ENCODE measurements at regions not wholly inside any gene's neighbourhood (a gene's known extent, or its start where the extent isn't known, plus 50 kb on each side); places are given as distances from the start of the nearest gene placed in this dataset.

DNA sequence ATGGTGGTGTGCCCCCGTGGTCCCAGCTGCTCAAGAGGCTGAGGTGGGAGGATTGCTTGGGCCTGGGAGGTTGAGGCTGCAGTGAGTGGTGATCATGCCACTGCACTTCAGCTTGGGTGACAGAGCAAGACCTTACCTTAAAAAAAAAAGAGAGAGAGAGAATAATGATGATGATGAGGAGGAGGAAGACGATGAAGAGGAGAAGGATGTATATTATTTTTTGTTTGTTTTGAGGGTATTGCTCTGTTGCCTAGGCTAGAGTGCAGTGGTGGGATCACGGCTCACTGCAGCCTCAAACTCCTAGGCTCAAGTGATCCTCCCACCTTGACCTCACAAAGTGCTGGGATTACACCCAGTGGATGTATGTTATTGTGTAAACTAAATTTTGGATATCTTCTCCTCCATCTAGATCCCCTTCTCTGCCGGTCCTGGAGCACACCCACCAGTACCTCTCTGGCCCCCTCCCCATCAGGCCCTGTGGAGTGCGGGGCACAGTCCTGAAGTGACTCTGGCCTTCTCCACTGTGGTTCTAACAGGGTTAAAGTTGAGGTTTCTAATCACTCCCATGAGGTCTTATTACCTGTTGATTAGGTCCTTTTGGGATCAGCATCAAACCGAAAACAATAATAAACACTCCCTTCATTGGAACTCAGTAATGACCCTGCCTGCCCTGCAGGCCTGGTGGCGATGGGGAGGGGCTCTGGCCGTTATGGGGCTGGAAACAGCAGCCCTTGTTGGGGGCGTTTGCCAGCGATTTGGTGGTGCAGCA, 60.5 kb upstream of the ZFHX3 start:
- no peak for TF ChIP-seq CTCF (IDR thresholded peaks at IDR 0.05; ENCODE audit: control extremely low read depth, extremely low read depth)
- H3K9me3 ChIP-seq (ENCODE audit: control insufficient read depth in 4 of 4, insufficient read depth in 3 of 4, low read length in 3 of 4): peaks cover 0 to 2% (median 0%) of the 10 kb centered on the region in 4 donors
- H3K27me3 ChIP-seq (ENCODE audit: control insufficient read depth in 3 of 3, insufficient read depth in 3 of 3, low read length in 2 of 3): no peaks in the 10 kb centered on the region
- DNase-seq (no peak), ATAC-seq (ENCODE audit: insufficient read depth, low FRiP score) (no peak)
- no peak overlapping the region for H3K4me3 ChIP-seq
- no peak overlapping the region for H3K9ac ChIP-seq (ENCODE audit: insufficient read depth in 1 of 2, low read length in 2 of 2)
- H3K27ac ChIP-seq (ENCODE audit: low read depth in 1 of 2, low read length in 1 of 2): no peak overlapping the region
- no peaks in the 10 kb centered on the region for H3K36me3 ChIP-seq (ENCODE audit: control insufficient read depth in 4 of 4, insufficient read depth in 4 of 4, low read length in 4 of 4)
- 82 to 87% methylated on average over 10 of the region's 10 CpGs for WGBS, 2 donors
- peaks cover 0 to 3% (median 0%) of the 10 kb centered on the region in 5 donors for H3K4me1 ChIP-seq (ENCODE audit: control insufficient read depth in 5 of 5, insufficient read depth in 5 of 5, low read length in 5 of 5)

GRCh38 chr16:73107371-73107770, 59.4 kb upstream of the ZFHX3 start:
- Histone ChIP-seq H3K4me1 (ENCODE audit: control insufficient read depth in 5 of 5, insufficient read depth in 5 of 5, low read length in 5 of 5) (peaks cover 0 to 3% (median 0%) of the 10 kb centered on the region in 5 donors), H3K4me3 (no peak overlapping the region), H3K9ac (ENCODE audit: insufficient read depth in 1 of 2, low read length in 2 of 2) (no peak overlapping the region), H3K27me3 (ENCODE audit: control insufficient read depth in 3 of 3, insufficient read depth in 3 of 3, low read length in 2 of 3) (no peaks in the 10 kb centered on the region), H3K36me3 (ENCODE audit: control insufficient read depth in 4 of 4, insufficient read depth in 4 of 4, low read length in 4 of 4) (no peaks in the 10 kb centered on the region), H3K27ac (ENCODE audit: low read depth in 1 of 2, low read length in 1 of 2) (no peak overlapping the region), H3K9me3 (ENCODE audit: control insufficient read depth in 4 of 4, insufficient read depth in 3 of 4, low read length in 3 of 4) (peaks cover 0 to 2% (median 0%) of the 10 kb centered on the region in 4 donors)
- 96% methylated on average over 4 of the region's 4 CpGs for WGBS, 2 donors
- no peak for DNase-seq
- ATAC-seq (ENCODE audit: insufficient read depth, low FRiP score): no peak
- TF ChIP-seq CTCF (IDR thresholded peaks at IDR 0.05; ENCODE audit: control extremely low read depth, extremely low read depth): no peak

GRCh38 chr16:73106329-73107034, 58.6 kb upstream of the ZFHX3 start:
- TF ChIP-seq CTCF (IDR thresholded peaks at IDR 0.05; ENCODE audit: control extremely low read depth, extremely low read depth): no peak
- Histone ChIP-seq H3K36me3 (ENCODE audit: control insufficient read depth in 4 of 4, insufficient read depth in 4 of 4, low read length in 4 of 4) (no peaks in the 10 kb centered on the region), H3K9me3 (ENCODE audit: control insufficient read depth in 4 of 4, insufficient read depth in 3 of 4, low read length in 3 of 4) (peaks cover 0 to 2% (median 0%) of the 10 kb centered on the region in 4 donors), H3K9ac (ENCODE audit: insufficient read depth in 1 of 2, low read length in 2 of 2) (no peak overlapping the region), H3K27me3 (ENCODE audit: control insufficient read depth in 3 of 3, insufficient read depth in 3 of 3, low read length in 2 of 3) (no peaks in the 10 kb centered on the region), H3K4me3 (no peak overlapping the region), H3K27ac (ENCODE audit: low read depth in 1 of 2, low read length in 1 of 2) (no peak overlapping the region), H3K4me1 (ENCODE audit: control insufficient read depth in 5 of 5, insufficient read depth in 5 of 5, low read length in 5 of 5) (no peaks in the 10 kb centered on the region)
- 82 to 84% methylated on average over 6 of the region's 6 CpGs for WGBS, 2 donors
- ATAC-seq (ENCODE audit: insufficient read depth, low FRiP score) (no peak), DNase-seq (no peak)

Data from lung (tissue), 11 donors.